SK-N-SH treated with all-trans-retinoic acid at 6 μM for 48 hours (cell line): ENCODE measurements at regions not wholly inside any gene's neighbourhood (a gene's known extent, or its start where the extent isn't known, plus 50 kb on each side); places are given as distances from the start of the nearest gene placed in this dataset.

Experiments
- ATAC-seq: fragments of 200-7000 bp; cut with Tn5 transposase; 3 replicates; pipeline ENCODE4 v1.9.1; 2020; ENCODE audit warnings: mild to moderate bottlenecking, moderate library complexity
- ARNTL ChIP-seq: fragments of 450-650 bp; formaldehyde crosslinking; IDR thresholded peaks from 2 replicates; pipeline ENCODE4 v1.5.0; 2020; ENCODE audit warnings: low read depth, mild to moderate bottlenecking, moderate library complexity, borderline replicate concordance
- BACH2 ChIP-seq: fragments of 250-450 bp; sonication (Bioruptor Pico); IDR thresholded peaks from 2 replicates; pipeline ENCODE4 v1.9.0; 2021; ENCODE audit warnings: mild to moderate bottlenecking, borderline replicate concordance
- CREB5 ChIP-seq: fragments of 250-450 bp; sonication (Bioruptor Pico); IDR thresholded peaks from 2 replicates; pipeline ENCODE4 v1.5.1; 2020; ENCODE audit warnings: low read depth, mild to moderate bottlenecking, moderate library complexity
- CSRNP3 ChIP-seq: fragments of 250-450 bp; sonication (Bioruptor Pico); IDR thresholded peaks from 2 replicates; pipeline ENCODE4 v1.5.1; 2021; ENCODE audit warnings: mild to moderate bottlenecking, moderate library complexity
- ESRRG ChIP-seq: fragments of 250-450 bp; sonication (Bioruptor Pico); IDR thresholded peaks from 2 replicates; pipeline ENCODE4 v1.6.1; 2021; ENCODE audit warnings: mild to moderate bottlenecking
- ISL1 ChIP-seq: fragments of 250-450 bp; sonication (Bioruptor Pico); IDR thresholded peaks from 2 replicates; pipeline ENCODE4 v2.1.2; 2022; ENCODE audit warnings: mild to moderate bottlenecking, moderate library complexity
- OSR1 ChIP-seq: fragments of 250-450 bp; sonication (Bioruptor Pico); IDR thresholded peaks from 2 replicates; pipeline ENCODE4 v1.8.0; 2022; ENCODE audit warnings: moderate library complexity, mild to moderate bottlenecking, inconsistent platforms
- PPARA ChIP-seq: fragments of 250-450 bp; sonication (Bioruptor Pico); IDR thresholded peaks from 2 replicates; pipeline ENCODE4 v1.5.0; 2020; ENCODE audit warnings: mild to moderate bottlenecking, borderline replicate concordance
- SNAI2 ChIP-seq: fragments of 250-450 bp; sonication (Bioruptor Pico); IDR thresholded peaks from 2 replicates; pipeline ENCODE4 v1.5.0; 2020; ENCODE audit warnings: mild to moderate bottlenecking, moderate library complexity
- TCF4 ChIP-seq: fragments of 250-450 bp; sonication (Bioruptor Pico); IDR thresholded peaks from 2 replicates; pipeline ENCODE4 v1.8.0; 2021; ENCODE audit warnings: mild to moderate bottlenecking, moderate library complexity, borderline replicate concordance
- TOX ChIP-seq: fragments of 250-450 bp; sonication (Bioruptor Pico); IDR thresholded peaks from 2 replicates; pipeline ENCODE4 v1.8.0; 2021; ENCODE audit warnings: mild to moderate bottlenecking, moderate library complexity, borderline replicate concordance
- ZC3H10 ChIP-seq: fragments of 250-450 bp; sonication (Bioruptor Pico); IDR thresholded peaks from 2 replicates; pipeline ENCODE4 v1.5.1; 2021; ENCODE audit warnings: mild to moderate bottlenecking, moderate library complexity
- ZFP3 ChIP-seq: fragments of 250-450 bp; sonication (Bioruptor Pico); IDR thresholded peaks from 2 replicates; pipeline ENCODE4 v1.5.0; 2020; ENCODE audit warnings: mild to moderate bottlenecking, moderate library complexity
- ZFP30 ChIP-seq: fragments of 450-650 bp; formaldehyde crosslinking; IDR thresholded peaks from 2 replicates; pipeline ENCODE4 v1.5.0; 2022; ENCODE audit warnings: mild to moderate bottlenecking, moderate library complexity
- ZNF565 ChIP-seq: fragments of 450-650 bp; formaldehyde crosslinking; conservative IDR thresholded peaks from 2 replicates; pipeline ENCODE4 v1.5.0; 2020; ENCODE audit warnings: low read depth, mild to moderate bottlenecking, moderate library complexity
- ZNF70 ChIP-seq: fragments of 450-650 bp; formaldehyde crosslinking; IDR thresholded peaks from 2 replicates; pipeline ENCODE4 v1.5.0; 2020; ENCODE audit warnings: mild to moderate bottlenecking, moderate library complexity
- ZNF8 ChIP-seq: fragments of 450-650 bp; formaldehyde crosslinking; IDR thresholded peaks from 2 replicates; pipeline ENCODE4 v1.5.0; 2020; ENCODE audit warnings: mild to moderate bottlenecking, moderate library complexity
- TF ChIP-seq, protein P1 (sequence below): fragments of 250-450 bp; sonication (Bioruptor Pico); IDR thresholded peaks from 2 replicates; pipeline ENCODE4 v1.8.0; 2020; ENCODE audit warnings: mild to moderate bottlenecking, moderate library complexity, borderline replicate concordance
- TF ChIP-seq, protein P2 (sequence below): fragments of 250-450 bp; sonication (Bioruptor Pico); IDR thresholded peaks from 2 replicates; pipeline ENCODE4 v1.8.0; 2021; ENCODE audit warnings: low read depth, mild to moderate bottlenecking, moderate library complexity, borderline replicate concordance

- no peak for ATAC-seq
- TF ChIP-seq ZFP30 (CRISPR knock-in tag) (no peak), OSR1 (no peak), CREB5 (no peak), TOX (CRISPR knock-in tag) (no peak), CSRNP3 (no peak), ISL1 (CRISPR knock-in tag) (no peak), SNAI2 (no peak), PPARA (no peak), ZNF8 (CRISPR knock-in tag) (no peak)
- TF ChIP-seq, protein P1, sequence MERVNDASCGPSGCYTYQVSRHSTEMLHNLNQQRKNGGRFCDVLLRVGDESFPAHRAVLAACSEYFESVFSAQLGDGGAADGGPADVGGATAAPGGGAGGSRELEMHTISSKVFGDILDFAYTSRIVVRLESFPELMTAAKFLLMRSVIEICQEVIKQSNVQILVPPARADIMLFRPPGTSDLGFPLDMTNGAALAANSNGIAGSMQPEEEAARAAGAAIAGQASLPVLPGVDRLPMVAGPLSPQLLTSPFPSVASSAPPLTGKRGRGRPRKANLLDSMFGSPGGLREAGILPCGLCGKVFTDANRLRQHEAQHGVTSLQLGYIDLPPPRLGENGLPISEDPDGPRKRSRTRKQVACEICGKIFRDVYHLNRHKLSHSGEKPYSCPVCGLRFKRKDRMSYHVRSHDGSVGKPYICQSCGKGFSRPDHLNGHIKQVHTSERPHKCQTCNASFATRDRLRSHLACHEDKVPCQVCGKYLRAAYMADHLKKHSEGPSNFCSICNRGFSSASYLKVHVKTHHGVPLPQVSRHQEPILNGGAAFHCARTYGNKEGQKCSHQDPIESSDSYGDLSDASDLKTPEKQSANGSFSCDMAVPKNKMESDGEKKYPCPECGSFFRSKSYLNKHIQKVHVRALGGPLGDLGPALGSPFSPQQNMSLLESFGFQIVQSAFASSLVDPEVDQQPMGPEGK = no peak
- TF ChIP-seq, all 23 proteins: peak for 0
These were observed 258.7 kb downstream of the LRFN2 start for GRCh38 chr6:40328386-40328985.

DNA sequence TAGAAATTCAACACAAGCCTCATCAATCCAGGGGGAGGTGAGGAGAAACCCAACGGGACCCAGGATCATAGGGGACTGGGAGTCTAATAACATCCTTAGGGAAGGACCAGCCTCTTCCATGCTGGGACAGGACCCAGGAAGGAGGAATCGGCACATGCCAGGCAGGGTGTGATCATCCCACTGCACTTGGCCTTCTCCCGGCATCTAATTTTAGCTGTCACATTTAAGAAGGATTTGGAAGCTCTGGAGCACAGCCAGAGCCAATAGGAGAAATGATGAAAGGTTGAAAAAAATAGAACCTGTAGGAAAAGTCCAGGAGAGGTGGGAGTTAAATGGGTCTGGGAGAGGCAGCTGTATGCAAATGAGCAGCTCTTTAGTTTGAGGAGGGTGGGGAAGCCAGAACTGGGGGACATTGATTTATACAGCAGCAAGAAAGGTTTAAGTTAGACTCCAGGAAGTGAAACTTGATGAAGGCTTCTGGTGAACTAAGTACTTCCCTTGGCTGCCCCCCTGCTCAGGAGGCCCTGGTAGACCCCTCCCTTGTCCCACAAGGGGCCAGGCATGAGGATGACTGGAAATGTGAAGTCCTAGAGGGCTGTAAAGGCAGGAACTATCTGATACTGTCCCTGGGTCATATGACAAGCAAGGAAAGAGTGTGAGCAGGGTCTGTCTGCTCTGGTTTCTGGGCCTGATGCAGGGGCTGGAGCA, 260.3 kb downstream of the LRFN2 start:
- TF ChIP-seq ZFP30 (CRISPR knock-in tag) (no peak), ZNF8 (CRISPR knock-in tag) (no peak), ZFP3 (CRISPR knock-in tag) (no peak), PPARA (no peak), BACH2 (CRISPR knock-in tag) (no peak), CREB5 (no peak), ESRRG (CRISPR knock-in tag) (no peak), ZNF565 (no peak), OSR1 (no peak), CSRNP3 (no peak), SNAI2 (no peak), ZC3H10 (CRISPR knock-in tag) (no peak), ARNTL (CRISPR knock-in tag) (no peak), ZNF70 (CRISPR knock-in tag) (no peak), TCF4 (CRISPR knock-in tag) (no peak), TOX (CRISPR knock-in tag) (no peak)
- TF ChIP-seq, protein P1 = no peak
- TF ChIP-seq, protein P2, sequence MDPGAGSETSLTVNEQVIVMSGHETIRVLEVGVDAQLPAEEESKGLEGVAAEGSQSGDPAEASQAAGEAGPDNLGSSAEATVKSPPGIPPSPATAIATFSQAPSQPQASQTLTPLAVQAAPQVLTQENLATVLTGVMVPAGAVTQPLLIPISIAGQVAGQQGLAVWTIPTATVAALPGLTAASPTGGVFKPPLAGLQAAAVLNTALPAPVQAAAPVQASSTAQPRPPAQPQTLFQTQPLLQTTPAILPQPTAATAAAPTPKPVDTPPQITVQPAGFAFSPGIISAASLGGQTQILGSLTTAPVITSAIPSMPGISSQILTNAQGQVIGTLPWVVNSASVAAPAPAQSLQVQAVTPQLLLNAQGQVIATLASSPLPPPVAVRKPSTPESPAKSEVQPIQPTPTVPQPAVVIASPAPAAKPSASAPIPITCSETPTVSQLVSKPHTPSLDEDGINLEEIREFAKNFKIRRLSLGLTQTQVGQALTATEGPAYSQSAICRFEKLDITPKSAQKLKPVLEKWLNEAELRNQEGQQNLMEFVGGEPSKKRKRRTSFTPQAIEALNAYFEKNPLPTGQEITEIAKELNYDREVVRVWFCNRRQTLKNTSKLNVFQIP = no peak

More for the DNA sequence above, 260.3 kb downstream of the LRFN2 start:
- no peak for ATAC-seq
